A549 (cell line): ENCODE measurements at regions not wholly inside any gene's neighbourhood (a gene's known extent, or its start where the extent isn't known, plus 50 kb on each side); places are given as distances from the start of the nearest gene placed in this dataset.

Source experiments
- CEBPB ChIP-seq, 2 experiments: fragments of >200 bp in 1 of 2; sonication (Bioruptor Twin) in 1 of 2; formaldehyde crosslinking in 1 of 2; IDR thresholded peaks; 2 replicates each; pipeline ENCODE4 v1.6.1; 2012 to 2016
- CTCF ChIP-seq: fragments of >200 bp; sonication (Bioruptor Twin); formaldehyde crosslinking; IDR thresholded peaks from 3 replicates; pipeline ENCODE4 v1.5.1; 2016
- MAFK ChIP-seq: fragments of 450-650 bp; IDR thresholded peaks from 2 replicates; pipeline ENCODE4 v1.6.1; 2014; ENCODE audit not compliant: partially characterized antibody
- POLR2A ChIP-seq: IDR thresholded peaks from 2 replicates; pipeline ENCODE4 v1.6.1; 2012; ENCODE audit warnings: mild to moderate bottlenecking, low read length
- ZC3H11A ChIP-seq: fragments of 450-650 bp; IDR thresholded peaks from 2 replicates; pipeline ENCODE4 v1.6.1; 2014; ENCODE audit warnings: antibody characterized with exemption, mild to moderate bottlenecking

GRCh38 chr13:56396318-56396717 lies 744.4 kb upstream of the PRR20A start:
- TF ChIP-seq ZC3H11A: no peak
- TF ChIP-seq POLR2A: no peak
- TF ChIP-seq CEBPB (IDR thresholded peaks at IDR 0.05): no peak
- TF ChIP-seq MAFK: no peak
- no peak for TF ChIP-seq CTCF
